GM23338 (cell line): ENCODE measurements at regions not wholly inside any gene's neighbourhood (a gene's known extent, or its start where the extent isn't known, plus 50 kb on each side); places are given as distances from the start of the nearest gene placed in this dataset.

Experiments
- ATAC-seq: fragments of 200-7000 bp; cut with Tn5 transposase; 3 replicates; pipeline ENCODE4 v1.9.1; 2020
- DNase-seq: peaks from one replicate; pipeline ENCODE4 v3.0.0-alpha.2; 2015; ENCODE audit warnings: low spot score
- H2AFZ ChIP-seq: fragments of 200-600 bp; sonication (generic); 2 replicates; pipeline ENCODE4 v1.8.0; 2016; ENCODE audit warnings: antibody characterized with exemption, mild to moderate bottlenecking, moderate library complexity
- H3F3A ChIP-seq: fragments of 200-600 bp; sonication (generic); replicated peaks from 2 replicates; pipeline ENCODE4 v1.8.0; 2017; ENCODE audit warnings: antibody characterized with exemption, mixed run types, low read depth
- H3K27ac ChIP-seq: fragments of 200-600 bp; sonication (generic); 2 replicates; pipeline ENCODE4 v1.6.1; 2016; ENCODE audit warnings: low read depth
- H3K27me3 ChIP-seq: fragments of 200-600 bp; sonication (generic); 2 replicates; pipeline ENCODE4 v1.8.0; 2016; ENCODE audit warnings: mild to moderate bottlenecking, mixed run types, moderate library complexity; ENCODE audit not compliant: insufficient read depth
- H3K36me3 ChIP-seq: fragments of 200-600 bp; sonication (generic); 2 replicates; pipeline ENCODE4 v1.8.0; 2016; ENCODE audit warnings: mild to moderate bottlenecking; ENCODE audit not compliant: insufficient read depth
- H3K4me1 ChIP-seq: fragments of 200-600 bp; sonication (generic); 2 replicates; pipeline ENCODE4 v1.8.0; 2016; ENCODE audit warnings: mild to moderate bottlenecking, moderate library complexity; ENCODE audit not compliant: insufficient read depth
- H3K4me2 ChIP-seq: fragments of 200-600 bp; sonication (generic); 2 replicates; pipeline ENCODE4 v1.7.1; 2017; ENCODE audit warnings: mixed run types
- H3K4me3 ChIP-seq: fragments of 200-600 bp; sonication (generic); 2 replicates; pipeline ENCODE4 v1.6.1; 2016; ENCODE audit warnings: mixed run types
- H3K79me2 ChIP-seq: fragments of 200-600 bp; sonication (generic); replicated peaks from 2 replicates; pipeline ENCODE4 v1.8.0; 2017; ENCODE audit warnings: mild to moderate bottlenecking; ENCODE audit not compliant: insufficient read depth
- H3K9me2 ChIP-seq: fragments of 200-600 bp; sonication (generic); 2 replicates; pipeline ENCODE4 v1.8.0; 2017; ENCODE audit not compliant: insufficient read depth
- H4K20me1 ChIP-seq: fragments of 200-600 bp; sonication (generic); replicated peaks from 2 replicates; pipeline ENCODE4 v1.8.0; 2017; ENCODE audit warnings: mild to moderate bottlenecking; ENCODE audit not compliant: insufficient read depth
- H3K27ac Mint-ChIP-seq: 2 replicates; pipeline ENCODE4 v1.8.0; 2020; ENCODE audit warnings: inconsistent platforms, mild to moderate bottlenecking, moderate library complexity, mixed read lengths
- H3K27me3 Mint-ChIP-seq: 3 replicates; pipeline ENCODE4 v1.8.0; 2022; ENCODE audit warnings: low read depth, mild to moderate bottlenecking, moderate library complexity, mixed read lengths, inconsistent platforms; ENCODE audit not compliant: insufficient read depth, poor library complexity
- H3K36me3 Mint-ChIP-seq: 3 replicates; pipeline ENCODE4 v1.8.0; 2021; ENCODE audit warnings: low read depth, mild to moderate bottlenecking, inconsistent platforms, moderate library complexity, mixed read lengths
- H3K4me1 Mint-ChIP-seq: 3 replicates; pipeline ENCODE4 v1.8.0; 2020; ENCODE audit warnings: mild to moderate bottlenecking, inconsistent platforms, mixed read lengths
- H3K4me3 Mint-ChIP-seq: 3 replicates; pipeline ENCODE4 v1.8.0; 2021; ENCODE audit warnings: moderate library complexity, mild to moderate bottlenecking, inconsistent platforms, mixed read lengths
- H3K9me3 Mint-ChIP-seq: 3 replicates; pipeline ENCODE4 v1.8.0; 2020; ENCODE audit warnings: moderate library complexity, mild to moderate bottlenecking, inconsistent platforms, mixed read lengths
- ETS1 ChIP-seq: IDR thresholded peaks from 2 replicates; pipeline ENCODE4 v1.6.1; 2016; ENCODE audit warnings: antibody characterized with exemption
- EZH2phosphoT487 ChIP-seq: fragments of 200-600 bp; sonication (generic); IDR thresholded peaks from one replicate; pipeline ENCODE4 v1.8.1; 2018; ENCODE audit warnings: antibody characterized with exemption; ENCODE audit not compliant: unreplicated experiment
- JUNB ChIP-seq: IDR thresholded peaks from one replicate; pipeline ENCODE4 v1.6.1; 2016; ENCODE audit warnings: antibody characterized with exemption; ENCODE audit not compliant: unreplicated experiment
- NANOG ChIP-seq: IDR thresholded peaks from 2 replicates; pipeline ENCODE4 v1.6.1; 2016; ENCODE audit warnings: antibody characterized with exemption, borderline replicate concordance
- POLR2AphosphoS5 ChIP-seq: IDR thresholded peaks from 2 replicates; pipeline ENCODE4 v1.6.1; 2016; ENCODE audit warnings: antibody characterized with exemption, low read depth
- TF ChIP-seq, protein P1 (sequence below), 2 experiments: fragments of 200-600 bp in 1 of 2; sonication (generic) in 1 of 2; conservative IDR thresholded peaks; 2 replicates each; pipeline versions ENCODE4 v1.5.1 to v1.6.1; 2016 to 2017; ENCODE audit warnings: antibody characterized with exemption in 2 of 2, low read depth in 2 of 2, mild to moderate bottlenecking in 2 of 2, moderate library complexity in 1 of 2
- TF ChIP-seq, protein P2 (sequence below): fragments of 250-450 bp; sonication (Bioruptor Pico); IDR thresholded peaks from 2 replicates; pipeline ENCODE4 v1.5.0; 2020; ENCODE audit warnings: mild to moderate bottlenecking, moderate library complexity

DNA sequence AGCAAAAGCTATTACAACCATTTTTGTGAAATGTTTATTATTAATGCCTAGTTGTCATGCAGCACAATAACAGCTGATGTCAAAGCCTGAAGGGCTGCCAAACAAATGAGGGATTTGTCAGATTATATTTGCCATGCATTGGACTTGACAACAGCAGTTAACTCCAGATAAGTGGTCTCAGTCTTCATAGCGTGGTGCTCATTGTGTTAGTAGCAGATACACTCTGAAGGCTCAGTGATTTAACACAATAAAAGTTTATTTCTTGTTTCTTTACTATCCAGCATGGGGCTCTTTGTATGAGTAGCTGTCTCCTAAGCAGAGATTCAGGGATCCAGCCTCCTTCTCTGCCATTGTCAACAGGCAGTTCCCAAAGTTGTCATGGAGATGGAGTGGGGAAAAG is 76.0 kb upstream of the PTGFRN start:
- 0 out of 2 replicates have a peak overlapping the region, but pooled peaks have one; percentile 12 for H3K4me2 ChIP-seq
- no peak for DNase-seq
- Mint-ChIP-seq H3K4me3 (no peak overlapping the region), H3K27ac (no peak overlapping the region), H3K4me1 (peaks cover 41% of the 10 kb centered on the region), H3K27me3 (peaks cover 10% of the 10 kb centered on the region), H3K36me3 (peaks cover 19% of the 10 kb centered on the region), H3K9me3 (peaks cover 24% of the 10 kb centered on the region)
- H3K79me2 ChIP-seq = no peaks in the 10 kb centered on the region
- no peaks in the 10 kb centered on the region for H3F3A ChIP-seq
- ATAC-seq = no peak
- no peak overlapping the region for H3K27ac ChIP-seq
- no peaks in the 10 kb centered on the region for H3K36me3 ChIP-seq
- no peak overlapping the region for H3K4me3 ChIP-seq
- H3K27me3 ChIP-seq = no peaks in the 10 kb centered on the region
- H3K4me1 ChIP-seq = peaks cover 30% of the 10 kb centered on the region
- no peak overlapping the region for H2AFZ ChIP-seq
- H4K20me1 ChIP-seq = no peaks in the 10 kb centered on the region
- TF ChIP-seq ETS1 = no peak
- no peak for TF ChIP-seq JUNB
- TF ChIP-seq, protein P1, sequence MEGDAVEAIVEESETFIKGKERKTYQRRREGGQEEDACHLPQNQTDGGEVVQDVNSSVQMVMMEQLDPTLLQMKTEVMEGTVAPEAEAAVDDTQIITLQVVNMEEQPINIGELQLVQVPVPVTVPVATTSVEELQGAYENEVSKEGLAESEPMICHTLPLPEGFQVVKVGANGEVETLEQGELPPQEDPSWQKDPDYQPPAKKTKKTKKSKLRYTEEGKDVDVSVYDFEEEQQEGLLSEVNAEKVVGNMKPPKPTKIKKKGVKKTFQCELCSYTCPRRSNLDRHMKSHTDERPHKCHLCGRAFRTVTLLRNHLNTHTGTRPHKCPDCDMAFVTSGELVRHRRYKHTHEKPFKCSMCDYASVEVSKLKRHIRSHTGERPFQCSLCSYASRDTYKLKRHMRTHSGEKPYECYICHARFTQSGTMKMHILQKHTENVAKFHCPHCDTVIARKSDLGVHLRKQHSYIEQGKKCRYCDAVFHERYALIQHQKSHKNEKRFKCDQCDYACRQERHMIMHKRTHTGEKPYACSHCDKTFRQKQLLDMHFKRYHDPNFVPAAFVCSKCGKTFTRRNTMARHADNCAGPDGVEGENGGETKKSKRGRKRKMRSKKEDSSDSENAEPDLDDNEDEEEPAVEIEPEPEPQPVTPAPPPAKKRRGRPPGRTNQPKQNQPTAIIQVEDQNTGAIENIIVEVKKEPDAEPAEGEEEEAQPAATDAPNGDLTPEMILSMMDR (conservative IDR thresholded peaks at IDR 0.05; ENCODE audit: low read depth in 2 of 2) = no peak
- TF ChIP-seq POLR2AphosphoS5 = no peak
- no peak for TF ChIP-seq EZH2phosphoT487
- TF ChIP-seq NANOG = no peak
- TF ChIP-seq, protein P2, sequence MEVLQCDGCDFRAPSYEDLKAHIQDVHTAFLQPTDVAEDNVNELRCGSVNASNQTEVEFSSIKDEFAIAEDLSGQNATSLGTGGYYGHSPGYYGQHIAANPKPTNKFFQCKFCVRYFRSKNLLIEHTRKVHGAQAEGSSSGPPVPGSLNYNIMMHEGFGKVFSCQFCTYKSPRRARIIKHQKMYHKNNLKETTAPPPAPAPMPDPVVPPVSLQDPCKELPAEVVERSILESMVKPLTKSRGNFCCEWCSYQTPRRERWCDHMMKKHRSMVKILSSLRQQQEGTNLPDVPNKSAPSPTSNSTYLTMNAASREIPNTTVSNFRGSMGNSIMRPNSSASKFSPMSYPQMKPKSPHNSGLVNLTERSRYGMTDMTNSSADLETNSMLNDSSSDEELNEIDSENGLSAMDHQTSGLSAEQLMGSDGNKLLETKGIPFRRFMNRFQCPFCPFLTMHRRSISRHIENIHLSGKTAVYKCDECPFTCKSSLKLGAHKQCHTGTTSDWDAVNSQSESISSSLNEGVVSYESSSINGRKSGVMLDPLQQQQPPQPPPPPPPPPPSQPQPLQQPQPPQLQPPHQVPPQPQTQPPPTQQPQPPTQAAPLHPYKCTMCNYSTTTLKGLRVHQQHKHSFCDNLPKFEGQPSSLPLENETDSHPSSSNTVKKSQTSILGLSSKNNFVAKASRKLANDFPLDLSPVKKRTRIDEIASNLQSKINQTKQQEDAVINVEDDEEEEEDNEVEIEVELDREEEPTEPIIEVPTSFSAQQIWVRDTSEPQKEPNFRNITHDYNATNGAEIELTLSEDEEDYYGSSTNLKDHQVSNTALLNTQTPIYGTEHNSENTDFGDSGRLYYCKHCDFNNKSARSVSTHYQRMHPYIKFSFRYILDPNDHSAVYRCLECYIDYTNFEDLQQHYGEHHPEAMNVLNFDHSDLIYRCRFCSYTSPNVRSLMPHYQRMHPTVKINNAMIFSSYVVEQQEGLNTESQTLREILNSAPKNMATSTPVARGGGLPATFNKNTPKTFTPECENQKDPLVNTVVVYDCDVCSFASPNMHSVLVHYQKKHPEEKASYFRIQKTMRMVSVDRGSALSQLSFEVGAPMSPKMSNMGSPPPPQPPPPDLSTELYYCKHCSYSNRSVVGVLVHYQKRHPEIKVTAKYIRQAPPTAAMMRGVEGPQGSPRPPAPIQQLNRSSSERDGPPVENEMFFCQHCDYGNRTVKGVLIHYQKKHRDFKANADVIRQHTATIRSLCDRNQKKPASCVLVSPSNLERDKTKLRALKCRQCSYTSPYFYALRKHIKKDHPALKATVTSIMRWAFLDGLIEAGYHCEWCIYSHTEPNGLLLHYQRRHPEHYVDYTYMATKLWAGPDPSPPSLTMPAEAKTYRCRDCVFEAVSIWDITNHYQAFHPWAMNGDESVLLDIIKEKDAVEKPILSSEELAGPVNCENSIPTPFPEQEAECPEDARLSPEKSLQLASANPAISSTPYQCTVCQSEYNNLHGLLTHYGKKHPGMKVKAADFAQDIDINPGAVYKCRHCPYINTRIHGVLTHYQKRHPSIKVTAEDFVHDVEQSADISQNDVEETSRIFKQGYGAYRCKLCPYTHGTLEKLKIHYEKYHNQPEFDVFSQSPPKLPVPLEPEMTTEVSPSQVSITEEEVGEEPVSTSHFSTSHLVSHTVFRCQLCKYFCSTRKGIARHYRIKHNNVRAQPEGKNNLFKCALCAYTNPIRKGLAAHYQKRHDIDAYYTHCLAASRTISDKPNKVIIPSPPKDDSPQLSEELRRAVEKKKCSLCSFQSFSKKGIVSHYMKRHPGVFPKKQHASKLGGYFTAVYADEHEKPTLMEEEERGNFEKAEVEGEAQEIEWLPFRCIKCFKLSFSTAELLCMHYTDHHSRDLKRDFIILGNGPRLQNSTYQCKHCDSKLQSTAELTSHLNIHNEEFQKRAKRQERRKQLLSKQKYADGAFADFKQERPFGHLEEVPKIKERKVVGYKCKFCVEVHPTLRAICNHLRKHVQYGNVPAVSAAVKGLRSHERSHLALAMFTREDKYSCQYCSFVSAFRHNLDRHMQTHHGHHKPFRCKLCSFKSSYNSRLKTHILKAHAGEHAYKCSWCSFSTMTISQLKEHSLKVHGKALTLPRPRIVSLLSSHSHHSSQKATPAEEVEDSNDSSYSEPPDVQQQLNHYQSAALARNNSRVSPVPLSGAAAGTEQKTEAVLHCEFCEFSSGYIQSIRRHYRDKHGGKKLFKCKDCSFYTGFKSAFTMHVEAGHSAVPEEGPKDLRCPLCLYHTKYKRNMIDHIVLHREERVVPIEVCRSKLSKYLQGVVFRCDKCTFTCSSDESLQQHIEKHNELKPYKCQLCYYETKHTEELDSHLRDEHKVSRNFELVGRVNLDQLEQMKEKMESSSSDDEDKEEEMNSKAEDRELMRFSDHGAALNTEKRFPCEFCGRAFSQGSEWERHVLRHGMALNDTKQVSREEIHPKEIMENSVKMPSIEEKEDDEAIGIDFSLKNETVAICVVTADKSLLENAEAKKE (CRISPR knock-in tag) = no peak
- H3K9me2 ChIP-seq = 0 out of 2 replicates have a peak, but pooled peaks cover 9% of the 10 kb centered on the region
